ENCODE measurements at regions not wholly inside any gene's neighbourhood (a gene's known extent, or its start where the extent isn't known, plus 50 kb on each side); places are given as distances from the start of the nearest gene placed in this dataset.
A peak's percentile ranks its signal among the peaks of the same experiment; 100 is the strongest.
"Not testable (repeated sequence)": the region's sequence is repeated elsewhere in the genome, so short reads cannot be mapped to it uniquely, and the experiment has no call there.

GRCh38 chr21:23130308-23130707 lies 2132.1 kb downstream of the NCAM2 start:
- DNase-seq, result no peak
- H3K9me3 ChIP-seq (replicated peaks), result peaks cover 11% of the 10 kb centered on the region

DNA sequence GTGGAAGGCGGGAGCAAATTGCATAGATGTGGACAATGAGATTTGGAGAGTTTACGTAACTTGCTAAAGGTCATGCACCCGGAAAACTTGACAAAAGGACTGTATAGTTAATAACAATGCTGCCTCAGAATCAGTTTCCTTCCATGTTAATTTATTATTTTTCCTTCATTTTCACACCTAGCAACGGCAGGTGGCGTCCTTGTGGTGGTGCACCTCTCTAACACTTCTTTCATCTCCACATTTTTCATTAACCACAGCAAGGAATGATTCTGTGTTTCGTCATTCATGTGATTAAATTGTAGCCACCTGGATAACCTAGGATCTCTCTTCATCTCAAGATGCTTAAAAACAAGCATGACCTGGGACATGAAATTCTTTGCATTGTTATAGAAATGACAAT lies 2133.0 kb downstream of the NCAM2 start:
- H3K9me3 ChIP-seq (replicated peaks), result peaks cover 17% of the 10 kb centered on the region
- H3K36me3 ChIP-seq, result no peaks in the 10 kb centered on the region
- H3K4me1 ChIP-seq, result no peaks in the 10 kb centered on the region
- no peaks in the 10 kb centered on the region for H3K27me3 ChIP-seq (ENCODE audit: low read depth)
- no peak overlapping the region for H3K4me3 ChIP-seq
- TF ChIP-seq, protein P1, sequence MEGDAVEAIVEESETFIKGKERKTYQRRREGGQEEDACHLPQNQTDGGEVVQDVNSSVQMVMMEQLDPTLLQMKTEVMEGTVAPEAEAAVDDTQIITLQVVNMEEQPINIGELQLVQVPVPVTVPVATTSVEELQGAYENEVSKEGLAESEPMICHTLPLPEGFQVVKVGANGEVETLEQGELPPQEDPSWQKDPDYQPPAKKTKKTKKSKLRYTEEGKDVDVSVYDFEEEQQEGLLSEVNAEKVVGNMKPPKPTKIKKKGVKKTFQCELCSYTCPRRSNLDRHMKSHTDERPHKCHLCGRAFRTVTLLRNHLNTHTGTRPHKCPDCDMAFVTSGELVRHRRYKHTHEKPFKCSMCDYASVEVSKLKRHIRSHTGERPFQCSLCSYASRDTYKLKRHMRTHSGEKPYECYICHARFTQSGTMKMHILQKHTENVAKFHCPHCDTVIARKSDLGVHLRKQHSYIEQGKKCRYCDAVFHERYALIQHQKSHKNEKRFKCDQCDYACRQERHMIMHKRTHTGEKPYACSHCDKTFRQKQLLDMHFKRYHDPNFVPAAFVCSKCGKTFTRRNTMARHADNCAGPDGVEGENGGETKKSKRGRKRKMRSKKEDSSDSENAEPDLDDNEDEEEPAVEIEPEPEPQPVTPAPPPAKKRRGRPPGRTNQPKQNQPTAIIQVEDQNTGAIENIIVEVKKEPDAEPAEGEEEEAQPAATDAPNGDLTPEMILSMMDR (IDR thresholded peaks at IDR 0.05; ENCODE audit: borderline replicate concordance), result peak; percentile 8
- intact Hi-C loops (cut with micrococcal nuclease), result no loop called here
- no peak for DNase-seq
- H3K27ac ChIP-seq (replicated peaks), result no peak overlapping the region

More at GRCh38 chr21:23130308-23130707, 2132.1 kb downstream of the NCAM2 start:
- Histone ChIP-seq H3K27me3 (ENCODE audit: low read depth) (no peaks in the 10 kb centered on the region), H3K27ac (replicated peaks) (no peak overlapping the region), H3K36me3 (no peaks in the 10 kb centered on the region), H3K4me1 (no peaks in the 10 kb centered on the region), H3K4me3 (no peak overlapping the region)
- intact Hi-C loops (cut with micrococcal nuclease), result no loop called here
- TF ChIP-seq, protein P1 (IDR thresholded peaks at IDR 0.05; ENCODE audit: borderline replicate concordance), result no peak

DNA sequence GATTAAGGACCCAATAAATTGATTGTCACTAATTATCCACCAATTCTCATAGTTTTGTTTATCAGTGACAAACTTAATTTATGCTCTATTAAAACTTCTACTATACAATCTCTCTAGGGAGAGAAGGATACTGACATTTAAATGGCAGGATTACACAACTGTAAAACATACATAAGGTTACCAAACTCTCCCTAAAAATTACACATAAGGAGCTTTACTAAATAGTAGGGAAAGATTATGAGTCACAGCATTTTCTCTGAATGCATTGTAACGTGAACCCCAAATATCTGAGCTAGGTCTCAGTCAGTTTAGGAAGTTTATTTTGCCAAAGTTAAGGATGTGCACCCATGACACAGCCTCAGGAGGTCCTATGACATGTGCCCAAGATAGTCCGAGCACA lies 2140.6 kb downstream of the NCAM2 start:
- no peak overlapping the region for H3K27ac ChIP-seq (replicated peaks)
- no peaks in the 10 kb centered on the region for H3K27me3 ChIP-seq (ENCODE audit: low read depth)
- peaks cover 20% of the 10 kb centered on the region for H3K9me3 ChIP-seq (replicated peaks)
- TF ChIP-seq, protein P1 (IDR thresholded peaks at IDR 0.05; ENCODE audit: borderline replicate concordance), result no peak
- intact Hi-C loops (cut with micrococcal nuclease), result no loop called here
- H3K4me3 ChIP-seq, result no peak overlapping the region
- no peaks in the 10 kb centered on the region for H3K36me3 ChIP-seq
- no peaks in the 10 kb centered on the region for H3K4me1 ChIP-seq
- DNase-seq, result no peak

DNA sequence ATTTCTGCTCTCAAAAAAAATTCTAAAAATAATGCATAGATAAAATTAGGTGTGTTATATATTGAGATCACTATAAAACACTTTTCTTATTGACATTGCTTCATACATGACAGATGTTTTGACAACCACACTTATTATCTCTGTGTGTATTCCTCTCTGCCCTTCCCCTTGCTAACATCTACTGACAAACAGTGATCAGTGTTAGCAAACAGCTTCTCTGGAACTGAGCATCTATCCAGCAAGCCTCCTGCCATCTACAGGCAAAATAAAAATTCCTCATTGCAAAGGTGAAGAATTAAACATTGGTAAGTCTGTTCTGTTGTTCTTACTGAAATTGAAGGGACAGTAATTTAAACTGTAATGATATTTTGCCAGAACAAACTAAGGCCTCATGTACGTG lies 2153.9 kb downstream of the NCAM2 start:
- H3K4me1 ChIP-seq, result no peaks in the 10 kb centered on the region
- no peaks in the 10 kb centered on the region for H3K27me3 ChIP-seq (ENCODE audit: low read depth)
- H3K4me3 ChIP-seq, result no peak overlapping the region
- H3K36me3 ChIP-seq, result no peaks in the 10 kb centered on the region
- H3K27ac ChIP-seq (replicated peaks), result no peak overlapping the region
- intact Hi-C loops (cut with micrococcal nuclease), result no loop called here
- TF ChIP-seq, protein P1 (IDR thresholded peaks at IDR 0.05; ENCODE audit: borderline replicate concordance), result no peak
- H3K9me3 ChIP-seq (replicated peaks), result no peaks in the 10 kb centered on the region
- DNase-seq, result no peak

DNA sequence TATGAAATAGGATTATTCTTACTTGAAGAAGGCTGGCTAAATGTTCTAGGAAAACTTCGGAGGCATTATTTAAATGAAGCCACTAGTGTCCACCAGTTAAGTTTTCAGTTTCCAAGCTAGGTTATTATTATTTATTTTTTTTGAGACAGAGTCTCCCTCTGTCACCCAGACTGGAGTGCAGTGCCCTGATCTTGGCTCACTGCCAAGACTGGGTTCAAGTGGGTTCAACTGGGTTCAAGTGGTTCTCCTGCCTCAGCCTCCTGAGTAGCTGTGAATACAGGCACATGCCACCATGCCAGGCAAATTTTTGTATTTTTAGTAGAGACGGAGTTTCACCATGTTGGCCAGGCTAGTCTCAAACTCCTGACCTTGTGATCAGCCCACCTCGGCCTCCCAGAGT lies 2155.6 kb downstream of the NCAM2 start:
- DNase-seq; H3K27me3 ChIP-seq (ENCODE audit: low read depth); H3K4me1 ChIP-seq; intact Hi-C loops (cut with micrococcal nuclease); H3K9me3 ChIP-seq (replicated peaks); H3K4me3 ChIP-seq; H3K27ac ChIP-seq (replicated peaks); H3K36me3 ChIP-seq: not testable (repeated sequence)

DNA sequence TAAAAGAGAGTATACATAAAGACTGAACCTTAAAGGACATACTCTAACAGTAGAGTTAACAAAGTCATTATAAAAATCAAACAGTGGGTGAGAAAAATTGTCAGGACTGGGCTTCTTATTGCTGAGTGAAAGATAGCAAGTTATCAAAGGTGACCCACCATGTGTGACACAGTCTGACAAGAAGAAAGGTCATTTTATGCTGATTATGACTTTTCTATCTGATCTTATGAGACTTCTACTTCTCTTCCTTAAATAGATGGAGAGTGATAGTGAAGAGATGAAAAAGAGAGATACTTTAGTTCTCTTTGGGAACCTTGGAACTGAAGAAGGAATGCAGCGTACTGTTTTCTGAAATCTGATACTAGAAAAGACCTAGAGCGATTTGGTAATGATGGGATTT lies 2157.1 kb downstream of the NCAM2 start:
- no peaks in the 10 kb centered on the region for H3K36me3 ChIP-seq
- no peak overlapping the region for H3K27ac ChIP-seq (replicated peaks)
- H3K4me1 ChIP-seq, result no peaks in the 10 kb centered on the region
- intact Hi-C loops (cut with micrococcal nuclease), result no loop called here
- no peaks in the 10 kb centered on the region for H3K27me3 ChIP-seq (ENCODE audit: low read depth)
- no peaks in the 10 kb centered on the region for H3K9me3 ChIP-seq (replicated peaks)
- TF ChIP-seq, protein P1 (IDR thresholded peaks at IDR 0.05; ENCODE audit: borderline replicate concordance), result no peak
- H3K4me3 ChIP-seq, result no peak overlapping the region
- DNase-seq, result no peak

Data from left ventricle myocardium inferior (tissue), 1 donor.